ENCODE measurements at regions not wholly inside any gene's neighbourhood (a gene's known extent, or its start where the extent isn't known, plus 50 kb on each side); places are given as distances from the start of the nearest gene placed in this dataset.

DNA sequence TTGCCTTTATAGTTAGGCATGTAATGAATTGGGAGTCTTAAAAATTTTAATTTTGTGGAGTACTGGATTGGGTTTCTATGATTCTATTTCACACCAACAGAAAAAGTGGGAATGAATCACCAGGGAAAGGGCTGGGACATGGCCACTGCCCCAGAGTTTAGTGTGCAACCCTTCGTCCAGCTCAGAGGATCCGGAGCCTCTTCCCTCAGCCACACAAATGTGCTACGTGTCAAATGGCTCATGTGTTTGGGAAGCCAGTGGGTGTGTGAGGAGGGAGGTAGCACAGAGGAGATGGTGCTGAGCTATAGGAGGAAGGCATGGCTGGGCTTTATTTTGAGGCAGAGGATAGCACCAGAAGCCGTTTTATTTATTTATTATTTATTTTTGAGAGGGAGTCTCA is 247.3 kb downstream of the SIPA1L2 start:
- 0% methylated on average over 4 of the region's 4 CpGs for WGBS (ENCODE audit: insufficient coverage, low coverage, missing lambda C conversion rate)
- H4K20me1 ChIP-seq (replicated peaks; ENCODE audit: control insufficient read depth, insufficient read depth, low read length), result no peaks in the 10 kb centered on the region
- DNase-seq (ENCODE audit: extremely low read depth in 1 of 4, low spot score in 3 of 4) (no peak), FAIRE-seq (no peak), ATAC-seq (no peak)
- H3K27me3 ChIP-seq (ENCODE audit: control insufficient read depth in 2 of 2, insufficient read depth in 2 of 2, low read length in 2 of 2), result no peaks in the 10 kb centered on the region; a peak in 1 of 5 replicates
- H3K9me1 ChIP-seq (ENCODE audit: control insufficient read depth, insufficient read depth, low read length), result no peaks in the 10 kb centered on the region
- H3K9me3 ChIP-seq (replicated peaks; ENCODE audit: control insufficient read depth, insufficient read depth, low read depth, low read length), result no peaks in the 10 kb centered on the region
- TF ChIP-seq ZFX (CRISPR knock-in tag; IDR thresholded peaks at IDR 0.05) (no peak), POLR2A (conservative IDR thresholded peaks at IDR 0.05) (no peak), RB1 (IDR thresholded peaks at IDR 0.05; ENCODE audit: low read depth) (no peak), SRSF1 (IDR thresholded peaks at IDR 0.05; ENCODE audit: low read depth, low read length) (no peak), PHB2 (IDR thresholded peaks at IDR 0.05; ENCODE audit: low read depth) (no peak), MAFG (tag; conservative IDR thresholded peaks at IDR 0.05) (no peak), NFYB (IDR thresholded peaks at IDR 0.05; ENCODE audit: extremely low read depth, insufficient read length) (no peak), BRD4 (IDR thresholded peaks at IDR 0.05) (no peak), SAFB2 (IDR thresholded peaks at IDR 0.05; ENCODE audit: borderline replicate concordance, low read depth, low read length, severe bottlenecking) (no peak), PHTF2 (CRISPR knock-in tag; IDR thresholded peaks at IDR 0.05) (no peak), CBFA2T3 (IDR thresholded peaks at IDR 0.05) (no peak), SIN3A (IDR thresholded peaks at IDR 0.05; ENCODE audit: borderline replicate concordance in 2 of 2, control insufficient read depth in 1 of 2, low read depth in 2 of 2, low read length in 2 of 2) (no peak), SUPT5H (IDR thresholded peaks at IDR 0.05) (no peak)
- TF ChIP-seq, protein P1, sequence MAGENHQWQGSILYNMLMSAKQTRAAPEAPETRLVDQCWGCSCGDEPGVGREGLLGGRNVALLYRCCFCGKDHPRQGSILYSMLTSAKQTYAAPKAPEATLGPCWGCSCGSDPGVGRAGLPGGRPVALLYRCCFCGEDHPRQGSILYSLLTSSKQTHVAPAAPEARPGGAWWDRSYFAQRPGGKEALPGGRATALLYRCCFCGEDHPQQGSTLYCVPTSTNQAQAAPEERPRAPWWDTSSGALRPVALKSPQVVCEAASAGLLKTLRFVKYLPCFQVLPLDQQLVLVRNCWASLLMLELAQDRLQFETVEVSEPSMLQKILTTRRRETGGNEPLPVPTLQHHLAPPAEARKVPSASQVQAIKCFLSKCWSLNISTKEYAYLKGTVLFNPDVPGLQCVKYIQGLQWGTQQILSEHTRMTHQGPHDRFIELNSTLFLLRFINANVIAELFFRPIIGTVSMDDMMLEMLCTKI (IDR thresholded peaks at IDR 0.05; ENCODE audit: partially characterized antibody), result no peak
- TF ChIP-seq, protein P2, sequence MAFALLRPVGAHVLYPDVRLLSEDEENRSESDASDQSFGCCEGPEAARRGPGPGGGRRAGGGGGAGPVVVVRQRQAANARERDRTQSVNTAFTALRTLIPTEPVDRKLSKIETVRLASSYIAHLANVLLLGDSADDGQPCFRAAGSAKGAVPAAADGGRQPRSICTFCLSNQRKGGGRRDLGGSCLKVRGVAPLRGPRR (CRISPR knock-in tag; IDR thresholded peaks at IDR 0.05), result no peak
- TF ChIP-seq, protein P3, sequence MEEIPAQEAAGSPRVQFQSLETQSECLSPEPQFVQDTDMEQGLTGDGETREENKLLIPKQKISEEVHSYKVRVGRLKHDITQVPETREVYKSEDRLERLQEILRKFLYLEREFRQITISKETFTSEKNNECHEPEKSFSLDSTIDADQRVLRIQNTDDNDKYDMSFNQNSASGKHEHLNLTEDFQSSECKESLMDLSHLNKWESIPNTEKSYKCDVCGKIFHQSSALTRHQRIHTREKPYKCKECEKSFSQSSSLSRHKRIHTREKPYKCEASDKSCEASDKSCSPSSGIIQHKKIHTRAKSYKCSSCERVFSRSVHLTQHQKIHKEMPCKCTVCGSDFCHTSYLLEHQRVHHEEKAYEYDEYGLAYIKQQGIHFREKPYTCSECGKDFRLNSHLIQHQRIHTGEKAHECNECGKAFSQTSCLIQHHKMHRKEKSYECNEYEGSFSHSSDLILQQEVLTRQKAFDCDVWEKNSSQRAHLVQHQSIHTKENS (CRISPR knock-in tag; IDR thresholded peaks at IDR 0.05), result no peak
- TF ChIP-seq, protein P4, sequence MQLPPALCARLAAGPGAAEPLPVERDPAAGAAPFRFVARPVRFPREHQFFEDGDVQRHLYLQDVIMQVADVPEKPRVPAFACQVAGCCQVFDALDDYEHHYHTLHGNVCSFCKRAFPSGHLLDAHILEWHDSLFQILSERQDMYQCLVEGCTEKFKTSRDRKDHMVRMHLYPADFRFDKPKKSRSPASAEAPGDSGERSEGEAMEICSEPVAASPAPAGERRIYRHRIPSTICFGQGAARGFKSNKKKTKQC (CRISPR knock-in tag; IDR thresholded peaks at IDR 0.05), result no peak
- no peaks in the 10 kb centered on the region for H3K36me3 ChIP-seq (ENCODE audit: control insufficient read depth, insufficient read depth, low read length)
- intact Hi-C loops (cut with micrococcal nuclease) (no loop called here), in situ Hi-C loops (cut with MboI) (no loop called here)
- H3K9ac ChIP-seq (ENCODE audit: insufficient read depth in 1 of 2, low read depth in 2 of 2, low read length in 2 of 2), result no peak overlapping the region
- POLR2A ChIA-PET, result interaction anchor here (0.6 to 1.4 kb wide), 2 partner anchors 9 to 101 kb away, joined by 3 read pairs; no protein-coding TSS in a partner anchor
- BruUV-seq (replicated peaks), result no TSS peak
- H2AFZ ChIP-seq (ENCODE audit: low read depth, low read length), result no peak overlapping the region
- no peaks in the 10 kb centered on the region for H3K79me2 ChIP-seq (ENCODE audit: control insufficient read depth, insufficient read depth, low read length)
- CTCF ChIA-PET (ENCODE audit: low intra/inter-chr PET ratio), result no interaction called here
- H3K4me1 ChIP-seq (replicated peaks in 1 of 2; ENCODE audit: control insufficient read depth in 2 of 2, insufficient read depth in 2 of 2, low read length in 2 of 2), result no peaks in the 10 kb centered on the region
- no peak overlapping the region for H3K4me2 ChIP-seq (ENCODE audit: insufficient read depth, low read length)
- no peak overlapping the region for H3K27ac ChIP-seq (ENCODE audit: extremely low read depth, low read depth, low read length)
- H3K4me3 ChIP-seq, result no peak overlapping the region

Data from K562 (cell line).